Fibroblast of skin of back (primary cell): ENCODE measurements at regions not wholly inside any gene's neighbourhood (a gene's known extent, or its start where the extent isn't known, plus 50 kb on each side); places are given as distances from the start of the nearest gene placed in this dataset.
"Not testable (repeated sequence)": the region's sequence is repeated elsewhere in the genome, so short reads cannot be mapped to it uniquely, and the experiment has no call there.

ENCODE experiments used
- DNase-seq: peaks from one replicate; pipeline ENCODE4 v3.0.0-alpha.2; 2013

GRCh38 chr9:41606961-41607547 lies 417.9 kb upstream of the ZNG1F start:
- DNase-seq: not testable (repeated sequence)

GRCh38 chr9:41565572-41565971 lies 376.5 kb upstream of the ZNG1F start:
- DNase-seq: not testable (repeated sequence)
